DOHH2 (cell line): ENCODE measurements at regions not wholly inside any gene's neighbourhood (a gene's known extent, or its start where the extent isn't known, plus 50 kb on each side); places are given as distances from the start of the nearest gene placed in this dataset.

ENCODE experiments used
- CTCF ChIP-seq: fragments of 200-600 bp; sonication (generic); IDR thresholded peaks from one replicate; pipeline ENCODE4 v1.5.1; 2014; ENCODE audit warnings: antibody characterized with exemption, mild to moderate bottlenecking, low read depth, low read length; ENCODE audit not compliant: poor library complexity, severe bottlenecking
- EZH2phosphoT487 ChIP-seq: fragments of 200-600 bp; sonication (generic); IDR thresholded peaks from 2 replicates; pipeline ENCODE4 v1.6.1; 2017; ENCODE audit warnings: borderline replicate concordance, mild to moderate bottlenecking, antibody characterized with exemption, low read length, moderate library complexity, mixed read lengths

DNA sequence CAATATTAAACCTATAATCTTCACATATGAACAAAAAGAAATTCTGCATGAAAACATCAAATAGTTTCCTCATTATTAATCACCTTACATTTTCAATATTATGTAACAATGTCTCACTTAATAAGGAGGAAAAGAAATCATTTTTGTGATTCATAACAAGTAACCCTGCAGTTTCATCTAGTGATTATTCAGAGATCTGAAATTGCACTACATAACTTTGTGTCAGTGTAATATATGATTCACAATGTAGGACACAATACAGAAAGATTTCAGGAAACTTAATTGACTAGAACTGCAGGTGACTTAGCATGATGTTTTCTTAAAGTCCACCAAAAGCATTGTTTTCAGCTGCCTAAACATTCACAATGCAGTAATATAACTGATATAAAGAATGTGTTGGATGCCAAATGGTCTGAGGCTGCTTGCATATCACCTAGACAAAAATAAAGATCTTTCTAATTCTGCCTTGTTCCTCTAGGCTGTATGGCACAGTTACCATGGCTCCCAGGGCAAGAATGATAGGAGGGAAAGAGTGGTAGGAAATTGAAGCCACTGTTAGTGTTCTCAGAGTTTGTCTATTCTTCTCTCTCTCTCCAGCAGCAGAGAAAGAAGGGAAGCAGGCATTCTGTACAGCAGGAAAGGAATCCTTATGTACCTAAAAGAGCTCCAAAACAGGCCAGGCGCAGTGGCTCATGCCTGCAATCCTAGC, 366.6 kb downstream of the FSIP2 start:
- TF ChIP-seq CTCF (no peak), EZH2phosphoT487 (no peak)
